IgD-negative memory B cell (primary cell): ENCODE measurements at regions not wholly inside any gene's neighbourhood (a gene's known extent, or its start where the extent isn't known, plus 50 kb on each side); places are given as distances from the start of the nearest gene placed in this dataset.
"Not testable (repeated sequence)": the region's sequence is repeated elsewhere in the genome, so short reads cannot be mapped to it uniquely, and the experiment has no call there.

Experiments
- H3K27ac Mint-ChIP-seq, 3 donors: one replicate each; pipeline ENCODE4 v1.8.0; 2020 to 2022; ENCODE audit warnings: mild to moderate bottlenecking in 3 of 3, mixed read lengths in 3 of 3, moderate library complexity in 1 of 3
- H3K27me3 Mint-ChIP-seq: one replicate; pipeline ENCODE4 v1.8.0; 2021; ENCODE audit warnings: mixed read lengths
- H3K36me3 Mint-ChIP-seq: one replicate; pipeline ENCODE4 v1.8.0; 2020; ENCODE audit warnings: mild to moderate bottlenecking, mixed read lengths
- H3K4me1 Mint-ChIP-seq, 3 donors: one replicate each; pipeline ENCODE4 v1.8.0; 2020 to 2022; ENCODE audit warnings: mixed read lengths in 3 of 3, mild to moderate bottlenecking in 1 of 3
- H3K4me3 Mint-ChIP-seq, 4 donors: one replicate each; pipeline ENCODE4 v1.8.0; 2020 to 2022; ENCODE audit warnings: mild to moderate bottlenecking in 4 of 4, mixed read lengths in 4 of 4, moderate library complexity in 3 of 4
- H3K9me3 Mint-ChIP-seq, 3 donors: one replicate each; pipeline ENCODE4 v1.8.0; 2020 to 2021; ENCODE audit warnings: mixed read lengths in 3 of 3, mild to moderate bottlenecking in 1 of 3

GRCh38 chr12:116327992-116328391 is 50.5 kb upstream of the MED13L start:
- H3K4me1 Mint-ChIP-seq, result peaks cover 21 to 28% (median 27%) of the 10 kb centered on the region in 3 donors
- H3K4me3 Mint-ChIP-seq, H3K36me3 Mint-ChIP-seq, H3K27me3 Mint-ChIP-seq, H3K9me3 Mint-ChIP-seq: not testable (repeated sequence)
- H3K27ac Mint-ChIP-seq, result peak overlapping the region in 2 of 3 donors; percentile 1 to 34

- peak overlapping the region in 1 of 3 donors; percentile 26 for H3K27ac Mint-ChIP-seq
Measured at GRCh38 chr12:116331876-116332275, 54.4 kb upstream of the MED13L start.

GRCh38 chr12:116332705-116333380 is 55.4 kb upstream of the MED13L start:
- peaks cover 15 to 34% (median 29%) of the 10 kb centered on the region in 3 donors for H3K4me1 Mint-ChIP-seq
- no peak overlapping the region for H3K4me3 Mint-ChIP-seq
- no peak overlapping the region for H3K27ac Mint-ChIP-seq
- H3K36me3 Mint-ChIP-seq, result no peaks in the 10 kb centered on the region
- H3K27me3 Mint-ChIP-seq, result no peaks in the 10 kb centered on the region
- H3K9me3 Mint-ChIP-seq, result peaks cover 0 to 3% (median under 1%) of the 10 kb centered on the region in 3 donors

More at GRCh38 chr12:116331876-116332275, 54.4 kb upstream of the MED13L start:
- Mint-ChIP-seq H3K4me3 (no peak overlapping the region), H3K36me3 (peaks cover under 1% of the 10 kb centered on the region), H3K9me3 (peaks cover 0 to 4% (median 3%) of the 10 kb centered on the region in 3 donors), H3K4me1 (peaks cover 15 to 35% (median 23%) of the 10 kb centered on the region in 3 donors), H3K27me3 (no peaks in the 10 kb centered on the region)

DNA sequence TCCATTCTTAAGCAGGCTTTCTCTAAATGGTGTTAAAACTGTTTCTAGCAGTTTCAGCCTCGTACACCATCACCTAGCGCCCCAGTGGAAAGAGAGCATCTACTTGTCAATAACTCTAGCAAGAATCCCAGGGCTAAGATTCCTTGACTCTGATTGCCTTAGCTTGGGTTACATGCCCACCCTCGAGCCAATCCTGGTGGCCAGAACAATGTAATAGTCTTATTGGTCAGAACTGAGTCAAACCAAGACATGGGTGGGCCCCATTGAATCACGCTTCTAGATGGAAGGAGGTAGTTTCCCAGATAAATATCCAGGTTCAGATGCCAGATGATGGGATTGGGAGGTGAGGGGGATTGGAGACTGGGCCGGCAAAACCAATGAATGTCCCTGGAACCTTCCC is 55.9 kb upstream of the MED13L start:
- H3K27ac Mint-ChIP-seq, result peak overlapping the region in 2 of 3 donors; percentile 79 to 90
- no peaks in the 10 kb centered on the region for H3K36me3 Mint-ChIP-seq
- no peaks in the 10 kb centered on the region for H3K27me3 Mint-ChIP-seq
- peaks cover 0 to 3% (median 0%) of the 10 kb centered on the region in 3 donors for H3K9me3 Mint-ChIP-seq
- peaks cover 19 to 33% (median 30%) of the 10 kb centered on the region in 3 donors for H3K4me1 Mint-ChIP-seq
- H3K4me3 Mint-ChIP-seq, result peak overlapping the region in 2 of 4 donors; percentile 19 to 84

DNA sequence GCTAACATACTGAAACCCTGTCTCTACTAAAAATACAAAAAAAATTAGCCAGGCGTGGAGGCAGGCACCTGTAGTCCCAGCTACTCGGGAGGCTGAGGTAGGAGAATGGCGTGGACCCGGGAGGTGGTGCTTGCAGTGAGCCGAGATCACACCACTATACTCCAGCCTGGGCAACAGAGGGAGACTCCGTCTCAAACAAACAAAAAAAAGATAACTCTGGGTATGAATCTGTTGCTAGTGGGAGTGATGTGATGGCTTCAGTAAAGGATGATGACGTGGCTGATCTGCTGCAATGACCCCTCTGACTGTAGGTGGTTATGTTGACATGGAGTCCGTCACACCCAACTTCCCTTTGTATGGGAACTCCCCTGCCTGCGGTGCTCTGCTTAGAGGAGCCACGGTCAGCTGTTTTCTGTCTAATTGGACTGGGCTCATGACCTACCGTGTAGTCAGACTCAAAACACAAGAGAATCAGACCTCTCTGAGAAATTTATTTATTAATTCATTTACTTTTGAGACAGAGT is 59.1 kb upstream of the MED13L start:
- Mint-ChIP-seq H3K36me3 (no peaks in the 10 kb centered on the region), H3K4me3 (peak overlapping the region; percentile 19 to 90 (median 59)), H3K27ac (peak overlapping the region; percentile 67 to 98 (median 97)), H3K9me3 (no peaks in the 10 kb centered on the region), H3K4me1 (peaks cover 39 to 46% (median 41%) of the 10 kb centered on the region in 3 donors), H3K27me3 (no peaks in the 10 kb centered on the region)

- H3K36me3 Mint-ChIP-seq, result no peaks in the 10 kb centered on the region
- peak overlapping the region in 2 of 4 donors; percentile 39 to 90 for H3K4me3 Mint-ChIP-seq
- H3K4me1 Mint-ChIP-seq, result peaks cover 39 to 46% (median 41%) of the 10 kb centered on the region in 3 donors
- no peaks in the 10 kb centered on the region for H3K9me3 Mint-ChIP-seq
- H3K27me3 Mint-ChIP-seq, result no peaks in the 10 kb centered on the region
- H3K27ac Mint-ChIP-seq, result peak overlapping the region; percentile 67 to 98 (median 97)
Measured at GRCh38 chr12:116337312-116337711, 59.8 kb upstream of the MED13L start.

DNA sequence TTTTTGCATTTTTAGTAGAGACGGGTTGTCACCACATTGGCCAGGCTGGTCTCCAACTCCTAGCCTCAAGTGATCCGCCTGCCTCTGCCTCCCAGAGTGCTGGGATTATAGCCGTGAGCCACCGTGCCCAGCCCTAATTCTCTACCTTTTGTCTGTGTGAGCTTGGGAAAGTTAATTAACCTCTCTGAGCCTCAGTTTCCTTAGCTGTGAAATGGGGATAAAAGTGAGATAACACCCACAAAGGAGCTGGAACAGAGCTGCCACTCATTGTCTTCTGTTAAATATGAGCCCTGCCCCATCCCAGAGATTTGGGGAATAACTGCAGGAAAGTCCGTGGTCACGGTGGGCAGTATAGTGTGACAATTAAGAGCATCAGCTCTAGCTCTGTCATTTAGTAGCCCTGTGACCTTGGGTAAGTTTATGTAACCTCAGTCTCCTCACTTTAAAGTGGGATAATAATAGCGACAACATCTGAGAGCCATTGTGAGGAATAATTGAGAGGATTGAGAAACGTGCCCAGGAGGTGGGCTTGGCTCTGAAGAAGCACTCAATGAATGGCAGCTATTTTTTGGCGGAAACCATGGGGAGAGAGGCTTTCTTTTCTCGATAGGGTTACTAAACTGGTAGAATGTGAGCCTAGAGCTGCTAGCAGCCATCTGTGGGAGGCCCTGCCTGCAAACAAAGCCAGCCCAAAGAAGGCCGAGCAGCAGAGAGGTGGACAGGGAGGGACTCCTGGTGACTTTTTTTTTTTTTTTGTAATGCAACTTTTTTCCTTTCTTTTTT is 60.8 kb upstream of the MED13L start:
- H3K27ac Mint-ChIP-seq, result peak overlapping the region; percentile 13 to 92 (median 86)
- peaks cover 38 to 44% (median 39%) of the 10 kb centered on the region in 3 donors for H3K4me1 Mint-ChIP-seq
- H3K27me3 Mint-ChIP-seq, result no peaks in the 10 kb centered on the region
- no peaks in the 10 kb centered on the region for H3K36me3 Mint-ChIP-seq
- peak overlapping the region in 2 of 4 donors; percentile 34 to 47 for H3K4me3 Mint-ChIP-seq
- H3K9me3 Mint-ChIP-seq, result peaks cover 0 to 3% (median 0%) of the 10 kb centered on the region in 3 donors

DNA sequence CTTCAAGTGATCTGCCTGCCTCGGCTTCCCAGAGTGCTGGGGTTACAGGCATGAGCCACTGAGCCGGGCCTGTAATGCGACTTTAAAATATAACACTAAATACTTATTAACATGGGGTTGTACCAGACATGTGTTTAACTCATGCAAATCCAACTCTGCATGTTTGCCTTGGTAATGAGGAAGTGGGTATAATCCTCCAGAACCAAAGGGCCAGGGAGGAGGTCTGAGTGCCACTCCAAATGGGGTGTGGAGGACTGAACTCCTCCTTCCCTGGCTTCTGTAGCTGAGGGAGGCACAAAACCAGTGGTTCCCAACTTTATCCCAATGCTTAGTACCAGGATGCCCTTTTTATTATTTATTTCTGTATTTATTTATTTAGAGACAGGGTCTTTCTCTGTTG is 61.6 kb upstream of the MED13L start:
- Mint-ChIP-seq H3K36me3 (no peaks in the 10 kb centered on the region), H3K4me3 (peak overlapping the region in 2 of 4 donors; percentile 47 to 59), H3K27me3 (no peaks in the 10 kb centered on the region), H3K9me3 (peaks cover 0 to 7% (median 0%) of the 10 kb centered on the region in 3 donors), H3K4me1 (peaks cover 30 to 40% (median 39%) of the 10 kb centered on the region in 3 donors), H3K27ac (peak overlapping the region; percentile 13 to 92 (median 86))

- H3K4me3 Mint-ChIP-seq, result no peak overlapping the region
- H3K27me3 Mint-ChIP-seq, result no peaks in the 10 kb centered on the region
- H3K4me1 Mint-ChIP-seq, result peaks cover 25 to 38% (median 35%) of the 10 kb centered on the region in 3 donors
- peaks cover 2% of the 10 kb centered on the region for H3K36me3 Mint-ChIP-seq
- H3K9me3 Mint-ChIP-seq, result peaks cover 0 to 7% (median 0%) of the 10 kb centered on the region in 3 donors
- H3K27ac Mint-ChIP-seq, result peak overlapping the region; percentile 7 to 83 (median 78)
Measured at GRCh38 chr12:116339800-116340371, 62.4 kb upstream of the MED13L start.

DNA sequence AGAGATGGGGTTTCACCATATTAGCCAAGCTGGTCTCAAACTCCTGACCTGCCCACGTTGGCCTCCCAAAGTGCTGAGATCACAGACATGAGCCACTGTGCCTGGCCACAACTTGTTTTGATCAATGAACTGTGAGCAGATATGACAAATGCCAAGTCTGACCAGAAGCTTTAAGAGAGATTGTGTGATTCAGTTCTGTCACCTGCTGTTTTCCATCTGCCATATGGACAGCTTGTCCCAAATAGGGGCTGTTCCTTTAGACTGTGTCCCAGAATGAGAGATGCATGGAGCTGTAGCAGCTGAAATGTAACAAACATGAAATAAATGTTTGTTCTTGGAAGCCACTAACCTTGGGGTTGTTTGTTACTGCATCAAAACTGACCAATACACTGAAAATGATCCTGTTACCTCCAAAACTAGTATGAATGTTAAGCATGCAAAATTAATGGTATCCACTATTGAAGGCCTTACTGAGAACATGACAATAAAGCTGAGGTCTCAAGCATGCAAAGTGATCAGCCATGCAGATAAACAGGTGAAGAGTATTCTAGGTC is 65.9 kb upstream of the MED13L start:
- Mint-ChIP-seq H3K9me3 (peaks cover 0 to 7% (median 0%) of the 10 kb centered on the region in 3 donors), H3K27ac (no peak overlapping the region), H3K36me3 (peaks cover 2% of the 10 kb centered on the region), H3K4me1 (peaks cover 14 to 30% (median 20%) of the 10 kb centered on the region in 3 donors), H3K27me3 (no peaks in the 10 kb centered on the region), H3K4me3 (no peak overlapping the region)

DNA sequence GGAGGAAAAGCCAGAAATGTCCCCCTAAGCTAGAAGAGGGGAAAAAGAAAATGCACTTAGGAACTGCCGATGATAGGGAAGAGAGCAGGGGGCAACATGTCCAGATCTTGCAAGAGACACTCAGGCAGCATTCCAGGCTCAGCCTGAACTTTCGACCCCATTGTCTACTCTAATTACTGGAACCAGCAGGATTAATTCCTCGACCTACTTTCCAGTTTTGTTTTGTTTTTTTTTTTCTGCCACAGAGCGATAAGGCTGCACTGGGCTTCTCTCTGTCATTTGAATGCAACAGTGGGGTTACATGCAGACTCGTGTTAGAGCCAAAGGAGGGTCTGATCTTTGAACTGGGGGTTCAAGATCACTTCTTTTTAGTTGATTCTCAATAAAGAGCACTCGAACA is 68.7 kb upstream of the MED13L start:
- H3K27ac Mint-ChIP-seq, result no peak overlapping the region
- H3K4me1 Mint-ChIP-seq, result peaks cover 0 to 20% (median 9%) of the 10 kb centered on the region in 3 donors
- no peak overlapping the region for H3K4me3 Mint-ChIP-seq
- peaks cover 0 to 7% (median 0%) of the 10 kb centered on the region in 3 donors for H3K9me3 Mint-ChIP-seq
- H3K36me3 Mint-ChIP-seq, result peaks cover 3% of the 10 kb centered on the region
- no peaks in the 10 kb centered on the region for H3K27me3 Mint-ChIP-seq

GRCh38 chr12:116346741-116347140 is 69.2 kb upstream of the MED13L start:
- H3K9me3 Mint-ChIP-seq, result peaks cover 0 to 7% (median 0%) of the 10 kb centered on the region in 3 donors
- no peaks in the 10 kb centered on the region for H3K27me3 Mint-ChIP-seq
- H3K36me3 Mint-ChIP-seq, result peaks cover 3% of the 10 kb centered on the region
- peaks cover 0 to 20% (median 9%) of the 10 kb centered on the region in 3 donors for H3K4me1 Mint-ChIP-seq
- no peak overlapping the region for H3K4me3 Mint-ChIP-seq
- no peak overlapping the region for H3K27ac Mint-ChIP-seq

DNA sequence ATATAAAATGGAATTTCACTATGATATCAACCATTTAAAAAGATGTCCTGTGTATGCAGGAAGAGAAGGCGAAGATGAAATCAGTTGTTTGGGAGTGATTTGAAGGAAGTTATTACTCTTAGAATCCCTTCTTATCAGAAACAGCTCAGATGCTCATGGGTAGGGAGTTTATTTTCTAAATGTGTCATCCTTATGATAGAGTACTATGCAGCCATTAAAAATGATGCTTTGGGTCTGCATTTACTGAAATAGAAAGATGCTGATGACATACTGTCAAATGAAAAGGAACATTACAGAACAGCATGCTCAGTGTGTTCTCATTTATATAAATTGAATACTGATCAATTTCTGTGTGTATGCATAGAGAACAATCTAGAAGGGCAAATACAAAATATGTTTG is 69.8 kb upstream of the MED13L start:
- H3K27me3 Mint-ChIP-seq, result no peaks in the 10 kb centered on the region
- no peak overlapping the region for H3K27ac Mint-ChIP-seq
- peaks cover 0 to 7% (median 0%) of the 10 kb centered on the region in 3 donors for H3K9me3 Mint-ChIP-seq
- H3K4me3 Mint-ChIP-seq, result no peak overlapping the region
- H3K4me1 Mint-ChIP-seq, result peaks cover 0 to 20% (median 9%) of the 10 kb centered on the region in 3 donors
- peaks cover 3% of the 10 kb centered on the region for H3K36me3 Mint-ChIP-seq

GRCh38 chr12:116352315-116352835 is 74.9 kb upstream of the MED13L start:
- H3K27me3 Mint-ChIP-seq, result no peaks in the 10 kb centered on the region
- H3K4me3 Mint-ChIP-seq, result no peak overlapping the region
- H3K4me1 Mint-ChIP-seq, result peaks cover 0 to 11% (median 5%) of the 10 kb centered on the region in 3 donors
- peak overlapping the region in 1 of 3 donors; percentile 71 for H3K27ac Mint-ChIP-seq
- H3K36me3 Mint-ChIP-seq, result peaks cover 2% of the 10 kb centered on the region
- H3K9me3 Mint-ChIP-seq, result peaks cover 0 to 5% (median 3%) of the 10 kb centered on the region in 3 donors
